Neural cell (in vitro differentiated cells): ENCODE measurements at regions not wholly inside any gene's neighbourhood (a gene's known extent, or its start where the extent isn't known, plus 50 kb on each side); places are given as distances from the start of the nearest gene placed in this dataset.

Source experiments
- CTCF ChIP-seq: fragments of 450-650 bp; IDR thresholded peaks from 2 replicates; pipeline ENCODE4 v1.5.1; 2014; ENCODE audit warnings: antibody characterized with exemption, mild to moderate bottlenecking, moderate library complexity; ENCODE audit not compliant: poor library complexity, severe bottlenecking
- EP300 ChIP-seq: fragments of 450-650 bp; conservative IDR thresholded peaks from 2 replicates; pipeline ENCODE4 v1.6.1; 2014; ENCODE audit warnings: antibody characterized with exemption, mild to moderate bottlenecking, moderate library complexity; ENCODE audit not compliant: poor library complexity, severe bottlenecking
- EZH2 ChIP-seq: fragments of 200-600, 300-800 bp; shearing (Covaris generic), sonication (generic); IDR thresholded peaks from 2 replicates; pipeline ENCODE4 v1.6.1; 2014; ENCODE audit warnings: antibody characterized with exemption, low read length, borderline replicate concordance, mild to moderate bottlenecking; ENCODE audit not compliant: insufficient read depth, poor library complexity, severe bottlenecking
- POLR2AphosphoS5 ChIP-seq: IDR thresholded peaks from 2 replicates; pipeline ENCODE4 v1.6.1; 2012
- SMC3 ChIP-seq: fragments of 450-650 bp; conservative IDR thresholded peaks from 2 replicates; pipeline ENCODE4 v1.6.1; 2014; ENCODE audit warnings: antibody characterized with exemption, mild to moderate bottlenecking, moderate library complexity; ENCODE audit not compliant: poor library complexity

GRCh38 chr17:56679115-56679776 lies 85.7 kb downstream of the NOG start:
- TF ChIP-seq POLR2AphosphoS5 (no peak), CTCF (peak; percentile 71), EZH2 (no peak), SMC3 (peak; percentile 75), EP300 (no peak)
